ENCODE measurements at regions not wholly inside any gene's neighbourhood (a gene's known extent, or its start where the extent isn't known, plus 50 kb on each side); places are given as distances from the start of the nearest gene placed in this dataset.

DNA sequence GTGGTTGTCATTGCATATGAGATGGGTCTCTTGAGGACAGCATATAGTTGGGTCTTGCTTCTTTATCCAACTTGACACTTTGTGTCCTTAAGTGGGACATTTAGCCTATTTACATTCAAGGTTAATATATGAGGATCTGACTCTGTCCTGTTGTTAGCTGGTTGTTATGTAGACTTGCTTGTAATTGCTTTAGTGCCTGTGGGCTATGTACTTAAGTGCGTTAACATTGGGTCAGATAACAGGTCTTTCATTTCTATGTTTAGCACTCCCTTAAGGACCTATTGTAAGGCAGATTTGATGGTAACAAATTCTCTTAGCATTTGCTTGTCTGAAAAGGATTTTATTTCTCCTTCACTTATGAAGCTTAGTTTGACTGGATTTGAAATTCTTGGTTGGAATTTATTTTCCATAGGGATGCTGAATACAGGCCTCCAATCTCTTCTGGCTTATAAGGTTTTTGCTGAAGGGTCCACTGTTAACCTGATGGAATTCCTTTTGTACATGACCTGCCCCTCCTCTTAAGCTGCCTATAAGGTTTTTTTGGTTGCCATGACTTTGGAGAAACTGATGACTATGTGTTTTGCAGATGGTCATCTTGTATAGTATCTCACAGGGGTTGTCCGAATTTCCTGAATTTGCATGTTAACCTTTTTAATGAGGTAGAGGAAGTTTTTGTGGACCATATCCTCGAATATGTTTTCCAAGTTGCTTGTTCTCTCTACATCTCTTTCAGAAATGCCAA, 162.0 kb downstream of the NKX6-1 start:
- TF ChIP-seq, protein P1, sequence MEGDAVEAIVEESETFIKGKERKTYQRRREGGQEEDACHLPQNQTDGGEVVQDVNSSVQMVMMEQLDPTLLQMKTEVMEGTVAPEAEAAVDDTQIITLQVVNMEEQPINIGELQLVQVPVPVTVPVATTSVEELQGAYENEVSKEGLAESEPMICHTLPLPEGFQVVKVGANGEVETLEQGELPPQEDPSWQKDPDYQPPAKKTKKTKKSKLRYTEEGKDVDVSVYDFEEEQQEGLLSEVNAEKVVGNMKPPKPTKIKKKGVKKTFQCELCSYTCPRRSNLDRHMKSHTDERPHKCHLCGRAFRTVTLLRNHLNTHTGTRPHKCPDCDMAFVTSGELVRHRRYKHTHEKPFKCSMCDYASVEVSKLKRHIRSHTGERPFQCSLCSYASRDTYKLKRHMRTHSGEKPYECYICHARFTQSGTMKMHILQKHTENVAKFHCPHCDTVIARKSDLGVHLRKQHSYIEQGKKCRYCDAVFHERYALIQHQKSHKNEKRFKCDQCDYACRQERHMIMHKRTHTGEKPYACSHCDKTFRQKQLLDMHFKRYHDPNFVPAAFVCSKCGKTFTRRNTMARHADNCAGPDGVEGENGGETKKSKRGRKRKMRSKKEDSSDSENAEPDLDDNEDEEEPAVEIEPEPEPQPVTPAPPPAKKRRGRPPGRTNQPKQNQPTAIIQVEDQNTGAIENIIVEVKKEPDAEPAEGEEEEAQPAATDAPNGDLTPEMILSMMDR (IDR thresholded peaks at IDR 0.05) = no peak
- TF ChIP-seq POLR2A (IDR thresholded peaks at IDR 0.05) = no peak
- no peak for TF ChIP-seq EP300 (IDR thresholded peaks at IDR 0.05)
- Histone ChIP-seq H3K36me3 (no peaks in the 10 kb centered on the region), H3K27ac (no peak overlapping the region), H3K27me3 (no peaks in the 10 kb centered on the region), H3K4me3 (no peak overlapping the region), H3K9me3 (peaks cover 0 to 16% (median 3%) of the 10 kb centered on the region in 4 donors), H3K4me1 (no peaks in the 10 kb centered on the region)
- 65 to 66% methylated on average over 3 of the region's 3 CpGs for WGBS, 2 donors
- no peak for DNase-seq (ENCODE audit: low spot score in 2 of 2)

DNA sequence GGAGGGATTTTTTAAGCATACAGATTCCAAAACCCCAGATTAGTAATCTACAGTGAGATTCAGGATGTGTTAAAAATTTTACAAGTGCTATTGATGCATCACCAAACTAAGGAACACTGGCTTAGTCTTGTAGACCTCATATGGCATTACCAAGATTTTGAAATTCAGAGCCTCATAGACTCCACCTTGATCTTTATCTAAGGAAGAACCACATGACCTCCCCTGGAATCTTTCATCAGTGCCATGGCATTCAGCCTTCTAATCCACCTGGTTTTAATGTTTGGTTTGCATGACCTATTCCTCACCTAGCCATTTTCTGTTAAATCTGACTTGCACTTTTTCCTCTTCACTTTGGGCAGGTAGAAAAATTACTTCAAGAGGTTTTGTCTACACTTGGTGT, 171.6 kb downstream of the NKX6-1 start:
- Histone ChIP-seq H3K27ac (no peak overlapping the region), H3K9me3 (peaks cover 0 to 3% (median 0%) of the 10 kb centered on the region in 4 donors), H3K4me3 (no peak overlapping the region), H3K27me3 (no peaks in the 10 kb centered on the region), H3K4me1 (no peaks in the 10 kb centered on the region), H3K36me3 (no peaks in the 10 kb centered on the region)
- no peak for DNase-seq (ENCODE audit: low spot score in 2 of 2)
- TF ChIP-seq, protein P1 (IDR thresholded peaks at IDR 0.05) = no peak
- no peak for TF ChIP-seq EP300 (IDR thresholded peaks at IDR 0.05)
- no peak for TF ChIP-seq POLR2A (IDR thresholded peaks at IDR 0.05)

- Histone ChIP-seq H3K27me3 (no peaks in the 10 kb centered on the region), H3K36me3 (no peaks in the 10 kb centered on the region), H3K4me1 (no peaks in the 10 kb centered on the region), H3K27ac (no peak overlapping the region), H3K9me3 (peaks cover 0 to under 1% (median 0%) of the 10 kb centered on the region in 4 donors), H3K4me3 (no peak overlapping the region)
- TF ChIP-seq, protein P1 (IDR thresholded peaks at IDR 0.05) = no peak
- no peak for TF ChIP-seq POLR2A (IDR thresholded peaks at IDR 0.05)
- no peak for TF ChIP-seq EP300 (IDR thresholded peaks at IDR 0.05)
- 69 to 88% methylated on average over 2 of the region's 2 CpGs for WGBS, 2 donors
- DNase-seq (ENCODE audit: low spot score in 2 of 2) = no peak
Measured at GRCh38 chr4:84325625-84326024, 173.5 kb downstream of the NKX6-1 start.

GRCh38 chr4:84324303-84325245, 174.5 kb downstream of the NKX6-1 start:
- no peak for DNase-seq (ENCODE audit: low spot score in 2 of 2)
- H3K4me1 ChIP-seq = no peaks in the 10 kb centered on the region
- TF ChIP-seq POLR2A (IDR thresholded peaks at IDR 0.05) (no peak), EP300 (IDR thresholded peaks at IDR 0.05) (no peak)
- TF ChIP-seq, protein P1 (IDR thresholded peaks at IDR 0.05) = no peak
- WGBS, 2 donors = 28 to 30% methylated on average over 16 of the region's 16 CpGs
- H3K9me3 ChIP-seq = no peaks in the 10 kb centered on the region
- H3K4me3 ChIP-seq = no peak overlapping the region
- H3K36me3 ChIP-seq = no peaks in the 10 kb centered on the region
- H3K27me3 ChIP-seq = no peaks in the 10 kb centered on the region
- no peak overlapping the region for H3K27ac ChIP-seq

DNA sequence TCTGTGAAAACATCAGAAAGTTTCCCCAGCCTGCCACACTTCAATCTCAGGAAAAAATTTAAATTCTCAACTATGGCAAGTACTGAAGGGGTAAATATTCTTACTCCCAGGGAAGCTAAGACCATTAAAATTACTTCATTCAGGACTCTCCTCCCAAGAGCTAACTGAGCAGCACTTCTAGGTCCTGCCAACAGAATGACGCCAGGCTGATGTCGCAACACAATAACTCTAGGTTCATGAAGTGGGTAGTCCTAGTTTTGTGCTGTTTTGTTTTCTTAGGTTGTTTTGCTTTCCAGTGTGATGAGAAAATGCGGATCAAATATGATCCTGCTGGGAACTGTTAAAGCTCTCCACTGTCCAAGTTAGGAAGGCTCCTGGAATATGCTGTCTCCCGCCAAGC, 180.0 kb downstream of the NKX6-1 start:
- peak; percentile 18 to 59 for DNase-seq (ENCODE audit: low spot score in 2 of 2)

More for the DNA sequence above, 180.0 kb downstream of the NKX6-1 start:
- TF ChIP-seq POLR2A (IDR thresholded peaks at IDR 0.05) (no peak), EP300 (IDR thresholded peaks at IDR 0.05) (peak in 1 of 2 donors; percentile 25)
- TF ChIP-seq, protein P1 (IDR thresholded peaks at IDR 0.05) = no peak
- Histone ChIP-seq H3K4me1 (no peaks in the 10 kb centered on the region), H3K27me3 (no peaks in the 10 kb centered on the region), H3K27ac (no peak overlapping the region), H3K4me3 (no peak overlapping the region), H3K36me3 (no peaks in the 10 kb centered on the region), H3K9me3 (no peaks in the 10 kb centered on the region)
- 40 to 41% methylated on average over 4 of the region's 4 CpGs for WGBS, 2 donors

Measured in tibial nerve (tissue), 4 donors.